Limb (tissue), 2 donors: ENCODE measurements at regions not wholly inside any gene's neighbourhood (a gene's known extent, or its start where the extent isn't known, plus 50 kb on each side); places are given as distances from the start of the nearest gene placed in this dataset.
"Not testable (repeated sequence)": the region's sequence is repeated elsewhere in the genome, so short reads cannot be mapped to it uniquely, and the experiment has no call there.

ENCODE experiments used
- DNase-seq, 2 donors: peaks; one replicate each; pipeline ENCODE4 v3.0.0-alpha.2; 2016; ENCODE audit errors: extremely low spot score in 2 of 2

DNA sequence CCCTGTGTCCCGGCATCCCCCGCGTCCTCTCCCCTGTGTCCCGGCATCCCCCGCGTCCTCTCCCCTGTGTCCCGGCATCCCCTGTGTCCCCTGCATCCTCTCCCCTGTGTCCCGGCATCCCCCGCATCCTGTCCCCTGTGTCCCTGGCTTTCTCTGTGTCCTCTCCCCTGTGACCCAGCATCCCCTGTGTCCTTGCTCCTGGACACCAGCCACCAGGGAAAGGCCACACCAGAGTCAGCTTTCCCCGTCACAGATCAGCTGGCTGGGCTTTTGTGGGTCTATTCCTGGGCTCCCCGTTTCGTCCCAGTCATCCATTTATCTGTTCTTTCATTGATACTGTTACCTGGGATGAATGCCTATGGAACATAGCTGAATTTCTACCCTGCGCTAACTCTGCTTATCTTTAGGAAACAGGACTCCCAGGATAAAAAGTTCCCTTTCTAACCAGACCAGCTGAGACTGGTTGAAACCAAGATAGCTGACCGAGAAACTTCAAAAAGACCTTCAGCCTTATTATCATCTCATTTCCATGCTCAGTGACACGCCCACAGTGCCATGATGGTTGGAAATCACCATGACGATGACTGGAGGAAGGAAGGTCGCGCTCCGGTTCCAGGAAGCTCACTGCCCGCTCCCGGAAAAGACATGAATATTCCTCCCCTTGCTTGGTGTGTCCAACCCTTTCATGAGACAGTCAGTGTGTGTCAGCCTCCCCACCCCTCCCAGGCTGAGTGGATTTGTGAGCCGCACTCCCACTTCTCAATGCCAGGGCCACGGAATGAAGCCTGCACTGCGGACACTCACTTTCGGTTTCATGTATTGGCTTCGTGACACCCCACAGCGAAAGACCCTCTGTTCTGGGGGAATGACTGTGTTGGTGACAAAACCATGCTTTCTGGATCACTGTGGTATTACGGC lies 276.4 kb upstream of the SFSWAP start:
- no peak for DNase-seq

DNA sequence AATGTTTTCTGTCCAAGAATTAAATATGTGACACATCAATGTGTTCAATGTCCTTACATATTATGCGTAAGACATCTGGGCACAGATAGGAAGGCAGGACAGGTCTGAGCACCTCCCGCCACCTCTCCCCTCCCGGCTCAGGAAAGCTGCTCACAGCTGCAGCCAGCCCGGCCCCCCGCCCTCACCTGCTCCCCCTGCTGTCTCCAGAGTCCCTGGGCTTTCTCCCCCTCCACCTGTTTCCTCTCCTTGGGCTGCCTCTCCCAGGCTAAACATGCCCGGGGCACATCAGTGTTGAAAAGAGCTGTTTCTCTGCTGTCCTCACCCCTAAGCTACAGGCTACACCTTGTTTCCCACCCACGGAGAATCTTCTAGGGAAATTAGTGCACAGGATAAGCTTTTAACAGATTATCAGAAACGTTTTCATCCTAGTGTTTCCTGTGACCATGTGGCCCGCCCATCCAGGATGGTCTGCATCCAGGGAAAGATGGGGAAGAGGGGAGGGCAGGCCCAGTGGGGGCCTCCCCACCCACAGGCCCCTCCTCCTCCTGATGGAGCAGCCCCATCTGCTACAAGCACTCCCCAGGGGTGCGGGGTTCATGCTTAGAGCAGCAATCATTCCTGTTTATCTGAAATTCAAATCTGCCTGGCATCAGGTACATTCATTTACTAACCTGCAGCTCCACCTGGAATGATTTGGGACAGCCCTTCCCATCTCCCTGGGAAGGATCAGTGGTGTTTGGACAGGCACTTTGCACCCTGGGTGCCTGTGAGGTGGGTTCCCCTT lies 273.8 kb upstream of the SFSWAP start:
- DNase-seq: no peak

DNA sequence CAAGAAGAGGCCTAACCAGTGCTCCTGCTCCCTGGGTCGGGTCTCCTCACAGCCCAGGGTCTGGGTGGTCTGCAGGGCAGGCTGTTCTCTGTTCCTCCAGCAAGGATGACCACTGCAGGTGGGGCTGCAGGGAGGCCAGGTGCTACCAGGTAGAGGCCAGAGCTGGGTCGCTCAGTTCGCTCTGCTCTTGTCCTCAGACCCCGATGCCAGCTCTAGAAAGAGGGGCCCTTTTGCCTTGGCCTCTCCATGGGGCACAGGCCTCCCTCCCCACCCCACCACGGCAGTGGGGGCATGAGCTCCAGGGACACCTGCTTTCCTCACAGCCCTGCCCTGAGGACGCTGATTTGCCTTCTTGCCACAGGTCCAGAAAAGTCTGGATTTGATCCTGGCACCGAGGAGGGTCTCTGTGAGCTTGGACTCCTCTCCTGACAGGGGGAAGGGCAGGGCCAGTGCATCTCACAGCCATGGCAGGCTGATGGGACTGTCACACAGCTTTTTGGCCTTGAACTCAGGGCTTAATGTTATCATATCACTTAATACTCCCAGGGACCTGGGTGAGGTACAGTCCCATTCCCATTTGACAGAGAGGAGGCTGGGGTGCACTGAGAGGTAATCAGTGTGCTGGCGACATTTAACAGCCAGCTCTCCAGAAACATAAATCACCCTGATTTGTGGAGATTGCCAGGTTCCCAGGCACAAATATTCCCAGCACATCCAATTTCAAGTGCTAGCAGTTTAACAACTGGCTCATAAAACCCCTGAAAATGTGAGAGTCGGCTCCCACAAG lies 273.0 kb upstream of the SFSWAP start:
- no peak for DNase-seq

DNA sequence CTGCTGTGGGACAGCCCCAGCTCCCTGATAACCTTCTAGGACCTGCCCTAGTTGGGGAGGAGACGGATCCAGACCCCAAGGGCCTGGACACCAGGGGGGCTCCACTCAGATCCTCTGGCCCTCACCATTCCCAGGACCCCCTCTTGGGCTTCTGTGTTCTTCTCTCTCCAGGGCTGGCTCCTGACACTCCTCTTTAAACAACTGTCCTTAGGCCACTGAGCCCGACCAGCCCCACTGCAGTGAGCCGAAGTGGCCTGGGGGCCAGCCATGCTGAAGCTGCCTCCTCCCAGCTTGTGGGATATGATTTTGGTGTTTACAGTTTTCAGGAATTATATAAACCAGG lies 272.4 kb upstream of the SFSWAP start:
- DNase-seq: not testable (repeated sequence)

DNA sequence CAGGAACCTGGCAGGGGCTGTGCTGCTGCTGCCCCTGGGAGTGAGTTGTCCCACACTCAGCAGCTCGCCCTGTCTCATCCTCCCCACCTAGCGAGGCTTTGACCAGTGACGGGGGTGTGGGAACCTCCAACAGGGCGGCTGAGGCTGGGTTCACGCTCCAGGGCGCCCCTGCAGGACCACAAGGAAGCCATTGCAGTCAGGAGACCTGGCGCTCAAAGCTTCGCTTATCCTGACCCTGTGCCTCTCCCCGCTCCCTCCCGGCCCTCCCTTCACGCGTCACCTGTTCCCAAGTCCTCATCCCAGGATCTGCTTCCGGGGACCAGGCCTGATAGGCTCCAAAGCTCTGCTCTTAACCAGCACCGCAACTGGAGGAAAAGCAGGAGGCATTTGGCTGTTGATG lies 272.0 kb upstream of the SFSWAP start:
- DNase-seq: no peak

DNA sequence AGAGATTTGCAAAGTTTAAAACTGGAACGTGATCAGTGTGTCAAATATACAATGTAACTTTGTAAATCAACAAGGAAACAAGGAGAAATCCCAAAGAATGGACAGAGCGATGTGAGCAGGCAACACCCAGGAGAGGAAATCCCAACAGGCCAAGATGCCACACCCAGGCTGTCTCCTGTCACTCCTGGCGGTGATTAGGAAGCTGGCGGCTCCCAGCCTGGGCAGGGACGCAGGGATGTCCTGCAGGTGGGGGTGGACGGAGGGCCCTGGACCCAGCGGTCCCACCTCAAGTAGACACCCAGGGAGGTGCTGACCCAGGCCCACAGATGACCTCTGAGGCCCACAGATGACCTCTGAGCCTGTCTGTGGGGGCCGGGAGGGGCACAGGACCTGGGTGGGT lies 271.1 kb upstream of the SFSWAP start:
- not testable (repeated sequence) for DNase-seq

DNA sequence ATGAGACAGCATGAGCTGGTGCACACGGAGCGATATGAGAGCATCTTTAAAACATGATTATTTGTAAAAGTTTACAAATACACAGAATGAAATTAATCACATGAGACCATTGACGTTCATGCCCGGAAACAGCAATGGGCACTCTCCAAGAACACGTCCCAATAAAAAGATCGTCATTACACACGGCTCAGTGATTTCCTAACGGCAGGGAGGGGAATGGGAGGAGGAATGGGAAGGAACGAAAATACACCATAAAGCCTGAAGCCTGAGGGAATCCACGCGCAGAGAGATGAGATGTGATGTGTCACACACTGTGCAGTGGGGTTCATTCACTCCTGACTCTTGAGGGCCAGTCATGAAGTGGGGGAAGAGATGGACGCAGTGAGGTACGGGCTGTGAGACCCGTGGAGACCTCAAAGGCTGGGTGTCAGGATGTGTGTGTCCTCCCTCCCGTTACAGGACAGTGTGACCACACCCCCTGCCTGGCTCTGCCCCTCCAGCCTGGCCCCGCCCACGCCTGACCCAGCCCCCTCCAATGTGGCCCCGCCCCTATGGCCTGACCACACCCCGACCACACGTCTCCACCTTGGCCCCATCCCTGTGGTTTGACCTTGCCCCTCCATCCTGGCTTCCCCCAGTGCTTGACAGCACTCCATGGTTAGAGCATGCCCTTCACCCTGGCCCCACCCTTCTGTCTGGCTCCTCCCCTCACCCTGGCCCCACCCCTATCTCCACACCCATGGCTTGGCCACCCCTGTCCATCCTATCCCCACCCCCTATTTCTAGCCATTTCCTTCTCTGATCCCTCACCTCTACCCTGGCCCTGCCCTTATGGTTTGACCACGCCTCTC lies 270.5 kb upstream of the SFSWAP start:
- not testable (repeated sequence) for DNase-seq

DNA sequence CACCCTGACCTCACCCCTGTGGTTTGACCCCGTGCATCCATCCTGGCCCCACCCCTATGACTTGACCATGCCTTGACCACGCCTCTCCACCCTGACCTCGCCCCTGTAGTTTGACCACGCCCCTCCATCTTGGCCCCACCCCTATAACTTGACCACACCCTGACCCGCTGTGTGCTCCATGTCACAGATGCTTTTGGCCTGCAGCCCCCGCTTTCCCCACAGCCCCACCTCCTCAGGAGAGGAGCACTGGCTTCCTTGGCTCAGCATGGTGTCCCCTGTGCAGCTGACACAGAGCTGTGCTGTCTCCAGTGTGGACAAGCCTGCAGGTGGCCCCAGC lies 269.9 kb upstream of the SFSWAP start:
- DNase-seq: no peak

DNA sequence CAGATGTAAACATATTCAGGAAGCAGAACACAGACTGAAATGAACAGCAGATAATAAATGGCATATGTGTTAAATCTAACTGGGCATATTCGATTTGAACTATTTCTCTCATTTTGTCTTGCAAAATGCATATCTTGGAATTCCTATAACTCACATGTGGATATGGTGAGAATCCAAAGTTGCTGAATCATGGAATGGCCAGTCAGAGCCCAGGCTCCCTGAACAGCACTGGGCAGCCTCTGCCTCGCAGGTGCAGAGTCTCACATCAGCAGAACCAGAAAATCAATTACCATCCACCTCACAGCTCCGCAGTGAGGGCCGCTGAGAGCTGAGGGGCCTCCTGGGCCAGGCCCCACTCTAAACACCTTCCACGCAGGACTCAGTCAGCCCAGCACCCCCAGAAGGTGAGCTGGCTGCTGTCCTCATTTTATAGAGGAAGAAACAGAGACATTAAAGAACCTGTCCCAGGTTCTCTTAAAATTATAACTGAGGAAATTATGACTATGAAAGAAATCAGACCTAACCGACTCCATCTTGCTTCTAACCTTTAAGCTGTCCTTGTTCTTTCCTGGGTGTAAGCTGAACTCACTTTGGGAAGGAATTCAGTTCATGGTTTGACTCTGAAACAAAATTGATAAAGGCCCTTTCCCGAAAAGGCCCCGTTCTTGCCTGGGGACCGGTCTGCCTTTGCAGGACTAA lies 269.1 kb upstream of the SFSWAP start:
- no peak for DNase-seq

DNA sequence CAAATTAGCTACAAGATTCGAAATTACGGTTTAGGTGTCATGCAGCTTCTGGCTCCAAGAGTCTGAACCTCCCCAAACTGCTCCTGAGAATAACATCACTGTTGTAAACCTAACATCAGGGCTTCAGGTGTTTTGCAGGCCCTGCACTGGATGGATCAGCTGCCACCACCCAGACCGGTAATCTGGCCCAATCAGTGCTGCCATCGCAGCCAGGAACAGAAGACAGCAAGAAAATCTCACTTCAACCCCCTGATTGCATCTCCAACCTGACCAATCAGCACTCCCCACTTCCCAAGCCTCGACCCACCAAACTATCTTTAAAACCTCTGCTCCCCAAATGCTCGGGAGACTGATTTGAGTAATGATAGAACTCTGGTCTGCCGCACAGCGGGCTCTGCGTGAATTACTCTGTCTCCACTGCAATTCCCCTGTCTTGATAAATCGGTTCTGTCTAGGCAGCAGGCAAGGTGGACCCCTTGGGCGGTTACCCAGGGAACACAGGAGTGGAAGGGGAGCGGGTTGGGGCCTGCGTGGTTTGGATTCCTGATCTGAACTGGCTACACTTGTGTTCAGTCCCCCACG lies 268.5 kb upstream of the SFSWAP start:
- no peak for DNase-seq

DNA sequence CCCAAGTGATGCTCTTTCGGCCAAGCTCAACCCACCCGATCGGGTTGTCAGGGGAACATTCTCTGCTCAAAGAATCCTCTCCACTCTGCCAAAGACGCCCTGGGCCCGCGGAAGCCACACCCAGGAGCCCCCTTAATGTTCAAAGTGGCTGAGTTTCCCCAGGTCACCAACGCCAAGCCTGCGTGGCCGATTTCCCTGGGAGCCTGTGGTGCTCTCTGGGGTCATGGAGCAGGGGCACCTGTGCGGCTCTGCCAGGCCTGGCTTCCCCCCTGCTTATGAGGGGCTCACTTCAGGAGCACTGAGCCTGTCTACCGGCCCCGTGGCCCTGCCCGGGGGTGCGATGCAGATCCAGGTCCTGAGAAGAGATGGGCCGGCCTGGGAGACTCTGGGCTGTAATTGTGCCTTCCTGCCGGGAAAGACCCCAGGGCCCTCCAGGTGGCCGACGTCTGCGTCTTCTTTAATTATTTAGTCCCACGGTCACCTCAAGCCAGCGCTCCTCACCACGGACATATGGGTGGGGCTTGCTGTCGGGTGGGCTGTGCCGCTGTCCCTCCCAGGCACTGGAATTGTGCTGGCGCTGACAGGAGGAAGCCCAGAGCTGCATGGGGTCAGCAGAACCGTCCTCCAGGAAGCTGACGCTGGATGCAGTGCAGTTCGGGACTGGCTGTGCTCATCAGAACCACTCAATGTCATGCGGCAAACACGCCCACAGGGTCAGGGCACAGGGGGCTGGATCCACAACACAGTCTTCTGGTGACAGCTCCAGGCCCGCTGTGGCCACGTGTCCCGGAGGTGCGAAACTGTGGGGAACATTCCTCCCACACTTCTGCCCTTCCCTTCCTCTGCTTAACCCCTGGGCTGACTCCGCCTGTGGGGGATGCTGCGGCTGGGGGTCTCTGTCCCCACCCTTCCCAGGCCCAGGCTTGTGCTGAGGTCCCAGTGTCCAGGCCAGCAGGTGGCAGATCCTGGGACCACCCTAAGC lies 267.6 kb upstream of the SFSWAP start:
- DNase-seq: no peak

DNA sequence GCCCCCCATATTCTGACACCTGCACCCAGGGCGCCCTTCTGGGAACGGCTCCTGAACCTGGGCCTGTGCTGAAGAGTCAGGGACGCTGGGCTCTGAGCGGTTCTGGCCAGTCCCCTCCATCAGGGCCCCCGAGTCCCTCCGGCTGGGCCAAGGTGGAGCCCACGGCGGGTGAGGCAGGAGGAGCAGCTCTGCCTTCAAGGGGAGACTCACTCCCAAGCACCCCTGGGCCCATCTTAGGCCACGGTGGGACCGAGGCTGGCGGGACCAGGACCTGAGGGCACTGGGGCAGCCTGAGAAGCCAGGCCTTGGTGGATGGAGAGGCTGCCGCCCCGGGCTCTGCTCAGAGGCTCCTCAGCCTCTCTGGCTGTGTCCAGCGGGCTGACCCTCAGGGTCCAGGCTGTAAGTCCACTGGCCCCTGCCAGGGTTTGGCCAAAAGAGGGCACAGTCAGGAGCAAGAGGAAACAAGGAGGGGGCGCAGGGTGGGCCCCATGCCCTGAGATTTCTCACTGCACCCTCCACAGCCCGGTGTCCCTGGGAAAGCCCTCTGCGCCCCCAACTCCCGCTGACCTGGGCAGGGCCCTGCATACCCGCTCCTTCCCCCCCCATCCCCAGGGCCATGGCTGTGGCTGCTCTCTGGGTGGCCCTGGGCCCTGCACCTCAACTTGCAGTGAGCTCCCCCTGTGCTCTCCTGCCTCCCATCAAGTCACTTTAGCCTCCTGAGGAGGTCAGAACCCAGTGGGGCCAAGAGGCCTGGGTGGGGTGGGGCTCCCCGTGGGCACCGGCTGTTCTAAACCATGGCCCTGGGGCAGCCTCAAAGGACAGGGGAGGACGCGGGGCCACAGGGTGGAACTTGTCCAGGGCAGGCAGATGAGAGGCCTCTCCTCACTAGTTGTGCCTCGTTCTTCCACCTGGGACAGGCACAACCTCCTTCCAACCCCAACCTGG lies 266.4 kb upstream of the SFSWAP start:
- no peak for DNase-seq

DNA sequence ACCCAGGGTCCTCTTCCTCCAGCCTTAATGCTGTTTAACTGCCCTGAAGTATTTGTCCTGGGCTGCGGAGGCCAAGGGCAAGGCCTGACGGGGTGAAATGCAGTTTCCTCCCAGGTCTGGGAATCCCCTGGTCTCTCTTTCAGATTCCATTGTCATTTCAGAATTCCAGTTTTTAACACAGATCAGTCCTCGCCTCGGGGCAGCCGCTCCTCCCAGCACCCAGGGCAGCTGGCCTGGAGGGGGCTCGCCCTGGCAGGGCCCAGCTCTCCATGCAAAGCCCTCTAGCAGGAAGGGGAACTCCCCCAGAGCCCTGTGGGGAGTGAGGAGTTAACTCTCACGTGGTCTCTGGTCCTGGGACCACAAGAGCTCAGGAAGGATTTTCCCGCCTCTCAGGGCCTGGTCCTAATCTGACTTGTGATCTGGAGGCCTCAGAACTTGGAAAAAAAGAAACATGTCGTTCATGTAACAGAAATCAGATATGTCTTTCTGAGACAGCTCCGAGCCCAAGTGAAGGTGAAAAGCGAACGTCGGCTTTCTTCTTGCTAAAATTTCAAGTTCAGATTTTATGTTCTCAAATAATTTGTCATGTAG lies 265.6 kb upstream of the SFSWAP start:
- DNase-seq: no peak

DNA sequence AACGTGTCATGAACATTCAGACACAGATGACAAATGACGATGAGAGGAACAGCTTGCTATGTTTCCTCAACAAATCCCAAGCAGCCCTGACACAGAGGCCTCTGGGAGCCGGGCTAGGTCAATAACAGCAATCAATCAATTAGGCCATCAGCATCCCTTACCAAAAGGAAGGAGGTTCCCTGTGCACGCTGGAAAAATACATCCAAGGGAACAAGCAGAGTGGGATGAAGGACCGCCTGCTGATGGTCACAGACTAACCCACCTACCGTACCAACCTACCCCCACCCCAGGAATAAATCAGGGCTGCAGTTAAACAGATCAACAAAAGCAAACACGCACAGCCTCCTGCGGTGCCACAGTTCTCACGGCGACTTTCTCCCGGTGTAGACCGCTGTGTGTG lies 265.1 kb upstream of the SFSWAP start:
- DNase-seq: no peak

DNA sequence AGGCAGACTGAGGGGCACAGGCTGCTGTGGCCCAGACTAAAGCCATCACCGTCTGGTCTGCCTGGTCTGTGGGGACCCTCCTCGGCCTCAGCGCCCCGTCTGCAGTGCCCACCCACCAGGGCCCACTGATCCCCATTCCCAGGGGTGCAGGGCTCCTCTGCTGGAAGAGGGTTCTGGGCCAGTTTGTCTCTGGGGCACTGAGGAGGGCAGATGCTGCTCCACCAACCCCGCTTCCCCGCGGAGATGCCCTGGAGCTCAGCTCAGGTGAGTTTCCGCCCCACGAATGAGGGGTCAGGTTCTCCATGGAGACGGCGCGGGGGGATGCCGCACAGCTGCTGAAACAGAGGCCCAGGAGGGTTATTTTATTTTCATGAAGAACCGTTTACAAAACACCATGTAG lies 263.3 kb upstream of the SFSWAP start:
- not testable (repeated sequence) for DNase-seq

DNA sequence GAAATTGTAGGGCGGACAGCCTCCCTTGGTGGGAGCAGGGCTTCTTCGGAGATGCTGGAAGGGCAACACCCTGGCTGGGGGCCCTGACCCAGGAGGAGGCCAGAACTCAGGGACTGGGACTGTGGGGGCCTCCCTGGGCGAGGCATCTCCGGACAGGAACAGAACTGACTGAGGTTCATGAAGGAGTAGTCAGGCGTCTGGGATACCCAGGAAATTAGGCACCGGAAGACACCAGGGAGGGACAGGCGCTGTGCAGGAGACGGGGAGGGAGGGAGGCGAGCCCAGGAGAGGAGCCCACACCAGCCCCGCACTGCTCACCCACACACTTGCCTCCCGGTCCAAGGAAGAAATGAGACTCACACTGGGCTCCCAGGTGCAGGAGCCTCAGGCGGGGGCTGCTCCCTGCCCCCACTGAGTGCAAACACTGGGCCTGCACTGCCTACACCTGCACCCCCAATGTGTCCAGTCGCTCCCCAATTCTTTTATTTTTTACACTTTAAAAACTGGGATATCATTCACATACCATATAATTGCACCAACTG lies 262.6 kb upstream of the SFSWAP start:
- no peak for DNase-seq

DNA sequence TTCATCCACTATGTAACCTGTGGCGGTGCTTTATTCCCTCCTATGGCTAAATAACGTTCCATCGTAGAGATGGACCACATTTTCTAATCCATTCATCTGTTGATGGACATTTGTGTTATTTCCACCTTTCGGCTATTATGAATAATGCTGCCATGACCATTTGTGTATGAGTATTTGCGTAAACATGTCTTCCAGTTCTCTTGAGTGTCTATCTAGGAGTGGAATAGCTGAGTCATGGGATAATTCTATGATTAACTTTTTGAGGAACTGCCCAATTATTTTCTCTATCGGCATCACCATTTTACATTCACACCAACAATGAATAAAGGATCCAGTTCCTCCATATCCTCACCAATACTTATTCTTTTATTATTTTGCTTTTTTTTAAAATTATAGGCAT lies 261.9 kb upstream of the SFSWAP start:
- no peak for DNase-seq
